GOT3 (cell line): ENCODE measurements at regions not wholly inside any gene's neighbourhood (a gene's known extent, or its start where the extent isn't known, plus 50 kb on each side); places are given as distances from the start of the nearest gene placed in this dataset.
"Not testable (repeated sequence)": the region's sequence is repeated elsewhere in the genome, so short reads cannot be mapped to it uniquely, and the experiment has no call there.

Experiments
- DNase-seq: peaks from one replicate; lab custom pipeline; 2025; ENCODE audit warnings: mixed read lengths; lab: John Stamatoyannopoulos, UW

GRCh38 chr5:163947848-163948666, 442.6 kb downstream of the MAT2B start:
- no peak for DNase-seq

- no peak for DNase-seq
Observed at GRCh38 chr5:163950248-163950647, 444.8 kb downstream of the MAT2B start.

- DNase-seq, result no peak
Observed at GRCh38 chr5:163951069-163951468, 445.6 kb downstream of the MAT2B start.

GRCh38 chr5:163953901-163954300, 448.5 kb downstream of the MAT2B start:
- DNase-seq, result no peak

GRCh38 chr5:163961230-163961629, 455.8 kb downstream of the MAT2B start:
- not testable (repeated sequence) for DNase-seq

GRCh38 chr5:163963881-163964280, 458.5 kb downstream of the MAT2B start:
- DNase-seq, result no peak

GRCh38 chr5:163964671-163965070, 459.3 kb downstream of the MAT2B start:
- DNase-seq, result no peak

- no peak for DNase-seq
Observed at GRCh38 chr5:163967268-163967667, 461.8 kb downstream of the MAT2B start.

GRCh38 chr5:163968651-163969050, 463.2 kb downstream of the MAT2B start:
- no peak for DNase-seq

- no peak for DNase-seq
Observed at GRCh38 chr5:163976696-163977095, 471.3 kb downstream of the MAT2B start.

- no peak for DNase-seq
Observed at GRCh38 chr5:163978897-163979296, 473.5 kb downstream of the MAT2B start.

GRCh38 chr5:163988566-163988965, 483.1 kb downstream of the MAT2B start:
- DNase-seq, result no peak

GRCh38 chr5:163993126-163993525, 487.7 kb downstream of the MAT2B start:
- no peak for DNase-seq

GRCh38 chr5:163995206-163995605, 489.8 kb downstream of the MAT2B start:
- no peak for DNase-seq

- no peak for DNase-seq
Observed at GRCh38 chr5:163997965-163998364, 492.5 kb downstream of the MAT2B start.

GRCh38 chr5:164000241-164000640, 494.8 kb downstream of the MAT2B start:
- DNase-seq, result no peak

GRCh38 chr5:164000819-164001218, 495.4 kb downstream of the MAT2B start:
- no peak for DNase-seq

- no peak for DNase-seq
Observed at GRCh38 chr5:164002214-164002613, 496.8 kb downstream of the MAT2B start.

GRCh38 chr5:164002628-164003027, 497.2 kb downstream of the MAT2B start:
- DNase-seq, result no peak

- DNase-seq, result no peak
Observed at GRCh38 chr5:164005071-164005470, 499.7 kb downstream of the MAT2B start.

GRCh38 chr5:164007064-164007463, 501.6 kb downstream of the MAT2B start:
- DNase-seq, result no peak

GRCh38 chr5:164009621-164010020, 504.2 kb downstream of the MAT2B start:
- no peak for DNase-seq

- DNase-seq, result no peak
Observed at GRCh38 chr5:164010900-164011299, 505.5 kb downstream of the MAT2B start.

GRCh38 chr5:164012371-164012770, 507.0 kb downstream of the MAT2B start:
- DNase-seq, result no peak
